ENCODE measurements at regions not wholly inside any gene's neighbourhood (a gene's known extent, or its start where the extent isn't known, plus 50 kb on each side); places are given as distances from the start of the nearest gene placed in this dataset.

DNA sequence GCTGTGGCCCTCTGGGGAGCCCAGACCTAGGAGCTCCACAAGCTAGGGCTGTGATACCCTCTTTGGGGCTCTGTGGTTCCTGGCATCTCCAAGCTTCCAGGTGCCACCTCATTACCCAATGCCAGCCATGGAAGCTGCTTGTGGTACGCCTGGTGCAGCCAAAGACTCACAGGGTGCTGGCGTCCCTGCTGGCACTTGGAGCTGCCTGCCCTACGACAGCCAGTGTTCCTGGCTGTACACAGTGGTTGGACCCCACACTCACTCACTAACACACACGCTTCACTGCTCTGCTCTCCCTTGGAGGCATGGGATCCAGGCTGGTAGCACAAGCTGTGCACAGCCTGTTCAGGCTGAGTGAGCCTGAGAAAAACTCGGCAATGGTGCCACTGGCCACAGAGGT, 894.1 kb upstream of the PHF14 start:
- TF ChIP-seq, protein P1, sequence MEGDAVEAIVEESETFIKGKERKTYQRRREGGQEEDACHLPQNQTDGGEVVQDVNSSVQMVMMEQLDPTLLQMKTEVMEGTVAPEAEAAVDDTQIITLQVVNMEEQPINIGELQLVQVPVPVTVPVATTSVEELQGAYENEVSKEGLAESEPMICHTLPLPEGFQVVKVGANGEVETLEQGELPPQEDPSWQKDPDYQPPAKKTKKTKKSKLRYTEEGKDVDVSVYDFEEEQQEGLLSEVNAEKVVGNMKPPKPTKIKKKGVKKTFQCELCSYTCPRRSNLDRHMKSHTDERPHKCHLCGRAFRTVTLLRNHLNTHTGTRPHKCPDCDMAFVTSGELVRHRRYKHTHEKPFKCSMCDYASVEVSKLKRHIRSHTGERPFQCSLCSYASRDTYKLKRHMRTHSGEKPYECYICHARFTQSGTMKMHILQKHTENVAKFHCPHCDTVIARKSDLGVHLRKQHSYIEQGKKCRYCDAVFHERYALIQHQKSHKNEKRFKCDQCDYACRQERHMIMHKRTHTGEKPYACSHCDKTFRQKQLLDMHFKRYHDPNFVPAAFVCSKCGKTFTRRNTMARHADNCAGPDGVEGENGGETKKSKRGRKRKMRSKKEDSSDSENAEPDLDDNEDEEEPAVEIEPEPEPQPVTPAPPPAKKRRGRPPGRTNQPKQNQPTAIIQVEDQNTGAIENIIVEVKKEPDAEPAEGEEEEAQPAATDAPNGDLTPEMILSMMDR (conservative IDR thresholded peaks at IDR 0.05) = no peak
- H3K9me3 Mint-ChIP-seq = no peaks in the 10 kb centered on the region
- 92 to 100% methylated on average over 1 to 5 of the region's 5 CpGs for WGBS, 2 experiments (ENCODE audit: insufficient coverage in 1 of 2, insufficient read length in 1 of 2)

DNA sequence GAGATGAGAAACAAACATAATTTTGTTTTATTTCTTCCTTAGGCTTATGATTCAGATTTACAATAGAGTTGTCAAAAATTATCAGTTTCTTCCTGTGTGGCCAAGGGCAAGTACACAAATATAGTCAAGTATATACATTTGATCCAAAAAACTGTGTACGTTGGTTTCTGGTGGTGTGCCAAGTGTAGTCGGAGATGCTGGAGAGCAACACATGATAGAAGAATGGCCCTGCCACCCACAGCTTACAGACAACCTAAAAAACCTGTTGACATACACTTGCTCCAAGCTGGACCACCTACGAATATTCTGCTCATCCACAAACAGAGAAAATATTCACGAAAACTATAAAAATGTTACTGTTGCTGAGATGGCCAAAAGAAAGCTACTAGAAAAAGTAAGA, 890.8 kb upstream of the PHF14 start:
- Mint-ChIP-seq H3K4me3 (no peak overlapping the region), H3K9me3 (no peaks in the 10 kb centered on the region), H3K27ac (no peak overlapping the region), H3K4me1 (peaks cover 14% of the 10 kb centered on the region), H3K36me3 (ENCODE audit: low read depth) (no peaks in the 10 kb centered on the region), H3K27me3 (ENCODE audit: insufficient read depth) (no peaks in the 10 kb centered on the region)
- DNase-seq = no peak
- Histone ChIP-seq H3K9ac (ENCODE audit: extremely low read depth, low read length, poor library complexity, severe bottlenecking) (no peak overlapping the region), H3K27me3 (ENCODE audit: control insufficient read depth, insufficient read depth, low read length, poor library complexity, severe bottlenecking) (no peaks in the 10 kb centered on the region), H3K36me3 (ENCODE audit: control insufficient read depth, insufficient read depth, low read length) (no peaks in the 10 kb centered on the region), H3K27ac (ENCODE audit: low read depth, low read length) (no peak overlapping the region), H3K9me3 (ENCODE audit: control insufficient read depth, low read length) (peaks cover 4% of the 10 kb centered on the region), H3K4me1 (ENCODE audit: control insufficient read depth, insufficient read depth, low read length) (no peaks in the 10 kb centered on the region), H3K4me3 (ENCODE audit: low read length) (no peak overlapping the region)
- WGBS, 2 experiments (ENCODE audit: insufficient coverage in 1 of 2, insufficient read length in 1 of 2) = 93% methylated on average over 4 of the region's 4 CpGs; no CpG with 5 or more reads in 1 of the 2 experiments
- TF ChIP-seq, protein P1 (conservative IDR thresholded peaks at IDR 0.05) = no peak

More for the DNA sequence above, 894.1 kb upstream of the PHF14 start:
- Mint-ChIP-seq H3K4me1 (peaks cover 14% of the 10 kb centered on the region), H3K27me3 (ENCODE audit: insufficient read depth) (no peaks in the 10 kb centered on the region), H3K27ac (no peak overlapping the region), H3K4me3 (no peak overlapping the region), H3K36me3 (ENCODE audit: low read depth) (no peaks in the 10 kb centered on the region)
- H3K27me3 ChIP-seq (ENCODE audit: control insufficient read depth, insufficient read depth, low read length, poor library complexity, severe bottlenecking) = no peaks in the 10 kb centered on the region
- no peak for DNase-seq
- no peak overlapping the region for H3K4me3 ChIP-seq (ENCODE audit: low read length)
- H3K36me3 ChIP-seq (ENCODE audit: control insufficient read depth, insufficient read depth, low read length) = no peaks in the 10 kb centered on the region
- H3K9ac ChIP-seq (ENCODE audit: extremely low read depth, low read length, poor library complexity, severe bottlenecking) = no peak overlapping the region
- no peak overlapping the region for H3K27ac ChIP-seq (ENCODE audit: low read depth, low read length)
- peaks cover 4% of the 10 kb centered on the region for H3K9me3 ChIP-seq (ENCODE audit: control insufficient read depth, low read length)
- H3K4me1 ChIP-seq (ENCODE audit: control insufficient read depth, insufficient read depth, low read length) = no peaks in the 10 kb centered on the region

DNA sequence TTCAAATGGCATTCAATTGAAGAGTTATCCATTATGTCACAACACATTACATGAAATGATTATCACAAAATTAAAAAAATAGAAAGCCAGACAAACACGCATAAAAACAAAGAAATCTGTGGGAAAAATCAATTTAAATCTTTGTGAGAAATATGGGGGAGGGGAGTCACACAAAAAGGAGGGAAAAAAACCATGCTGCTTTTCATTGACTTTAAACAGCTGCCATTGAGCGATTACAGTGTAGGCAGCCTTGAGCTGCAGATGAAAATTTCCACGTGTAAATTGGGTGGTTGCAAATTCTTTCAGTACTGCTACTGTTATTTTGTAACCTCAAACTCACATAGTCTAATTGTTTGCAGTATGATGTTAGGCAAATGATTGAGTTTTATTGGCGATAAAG, 889.9 kb upstream of the PHF14 start:
- WGBS, 2 experiments (ENCODE audit: insufficient coverage in 1 of 2, insufficient read length in 1 of 2) = 75 to 100% methylated on average over 2 to 4 of the region's 4 CpGs
- no peaks in the 10 kb centered on the region for H3K9me3 Mint-ChIP-seq
- H3K4me3 Mint-ChIP-seq = no peak overlapping the region
- Histone ChIP-seq H3K9ac (ENCODE audit: extremely low read depth, low read length, poor library complexity, severe bottlenecking) (no peak overlapping the region), H3K9me3 (ENCODE audit: control insufficient read depth, low read length) (peaks cover 4% of the 10 kb centered on the region), H3K36me3 (ENCODE audit: control insufficient read depth, insufficient read depth, low read length) (no peaks in the 10 kb centered on the region), H3K27ac (ENCODE audit: low read depth, low read length) (no peak overlapping the region), H3K4me3 (ENCODE audit: low read length) (no peak overlapping the region), H3K4me1 (ENCODE audit: control insufficient read depth, insufficient read depth, low read length) (no peaks in the 10 kb centered on the region), H3K27me3 (ENCODE audit: control insufficient read depth, insufficient read depth, low read length, poor library complexity, severe bottlenecking) (no peaks in the 10 kb centered on the region)
- no peaks in the 10 kb centered on the region for H3K27me3 Mint-ChIP-seq (ENCODE audit: insufficient read depth)
- TF ChIP-seq, protein P1 (conservative IDR thresholded peaks at IDR 0.05) = no peak
- H3K4me1 Mint-ChIP-seq = peaks cover 14% of the 10 kb centered on the region
- no peaks in the 10 kb centered on the region for H3K36me3 Mint-ChIP-seq (ENCODE audit: low read depth)
- H3K27ac Mint-ChIP-seq = no peak overlapping the region
- DNase-seq = no peak
